ENCODE measurements at regions not wholly inside any gene's neighbourhood (a gene's known extent, or its start where the extent isn't known, plus 50 kb on each side); places are given as distances from the start of the nearest gene placed in this dataset.
A peak's percentile ranks its signal among the peaks of the same experiment; 100 is the strongest.

GRCh38 chr20:58084966-58085365, 143.5 kb downstream of the ANKRD60 start:
- TF ChIP-seq CTCF (conservative IDR thresholded peaks at IDR 0.05; ENCODE audit: low read depth) = no peak
- ChIA-PET CTCF (no interaction called here), POLR2A (ENCODE audit: low non-redundant PET) (no interaction called here)
- DNase-seq (ENCODE audit: low spot score) = no peak
- H3K27ac ChIP-seq = no peak overlapping the region

- ChIA-PET CTCF (no interaction called here), POLR2A (ENCODE audit: low non-redundant PET) (no interaction called here)
- H3K27ac ChIP-seq = no peak overlapping the region
- no peak for DNase-seq (ENCODE audit: low spot score)
- no peak for TF ChIP-seq CTCF (conservative IDR thresholded peaks at IDR 0.05; ENCODE audit: low read depth)
Measured at GRCh38 chr20:58084566-58084965, 143.9 kb downstream of the ANKRD60 start.

DNA sequence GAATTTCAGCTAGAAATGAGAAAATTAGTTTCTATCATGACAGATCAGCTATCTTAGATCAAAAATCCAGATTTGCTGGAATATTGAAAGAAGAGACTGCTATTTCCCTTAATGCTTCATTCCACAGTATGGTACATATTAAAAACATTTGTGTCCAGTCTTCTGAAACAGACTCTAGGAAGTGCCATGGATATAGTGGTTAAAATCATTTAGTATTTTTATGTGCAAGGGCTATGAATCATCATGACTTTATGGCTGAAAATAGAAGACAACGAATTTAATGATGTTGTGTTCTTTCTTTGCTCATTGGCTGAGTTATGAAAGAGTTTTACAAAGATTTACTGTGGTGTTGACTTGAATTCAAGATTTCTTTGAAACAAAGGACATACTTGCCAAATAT, 146.6 kb downstream of the ANKRD60 start:
- peak; percentile 75 for DNase-seq (ENCODE audit: low spot score)
- ChIA-PET CTCF (interaction anchor here (0.6 to 1.2 kb wide), 3 partner anchors 14 to 448 kb away, joined by 3 read pairs; no protein-coding TSS in a partner anchor), POLR2A (ENCODE audit: low non-redundant PET) (interaction anchor here (0.7 kb wide), 1 partner anchor 11 kb away, joined by 4 read pairs; no protein-coding TSS in a partner anchor)
- H3K27ac ChIP-seq = no peak overlapping the region
- TF ChIP-seq CTCF (conservative IDR thresholded peaks at IDR 0.05; ENCODE audit: low read depth) = no peak

DNA sequence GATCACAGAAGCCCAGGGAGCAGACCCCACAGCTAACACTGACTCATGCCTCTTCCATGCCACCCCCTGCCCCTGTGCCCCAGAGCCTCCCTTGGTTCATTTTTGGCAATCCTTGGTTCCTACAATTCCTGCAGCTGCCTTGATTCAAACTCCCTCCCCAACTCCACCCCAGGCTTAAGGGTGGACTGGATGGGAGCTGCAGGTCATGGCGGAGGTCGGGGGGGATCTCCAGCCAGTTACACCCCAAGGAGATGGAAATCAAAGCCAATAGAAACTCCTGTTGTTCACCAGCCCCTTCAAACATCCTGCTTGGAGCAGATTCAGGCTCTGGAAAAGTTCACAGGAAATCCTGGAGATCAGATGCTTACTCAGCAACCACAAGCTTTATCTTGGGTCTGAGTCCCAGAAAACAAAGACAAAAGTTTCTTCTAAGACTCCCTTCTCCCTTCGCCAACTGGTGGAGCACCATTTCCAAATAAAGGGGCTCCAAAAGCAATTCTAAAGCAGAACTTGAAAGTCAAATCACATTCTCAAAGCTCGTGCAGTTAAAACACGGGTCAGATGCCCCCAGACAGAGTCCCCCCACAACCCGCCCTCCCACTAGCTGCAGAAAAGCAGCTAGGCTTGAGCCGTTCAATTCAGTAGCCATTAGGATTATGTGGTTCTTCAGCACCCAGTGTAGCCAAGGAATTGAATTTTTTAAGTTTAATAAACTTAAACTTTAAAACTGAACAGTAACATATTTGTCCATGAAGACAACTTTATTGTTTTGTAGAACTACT, 149.5 kb downstream of the ANKRD60 start:
- H3K27ac ChIP-seq = no peak overlapping the region; the same call in 1 of the 2 replicates
- DNase-seq (ENCODE audit: low spot score) = no peak
- POLR2A ChIA-PET (ENCODE audit: low non-redundant PET) = no interaction called here
- CTCF ChIA-PET = interaction anchor here (0.6 to 0.7 kb wide), 2 partner anchors 63 to 197 kb away, joined by 3 read pairs; no protein-coding TSS in a partner anchor
- TF ChIP-seq CTCF (conservative IDR thresholded peaks at IDR 0.05; ENCODE audit: low read depth) = no peak

DNA sequence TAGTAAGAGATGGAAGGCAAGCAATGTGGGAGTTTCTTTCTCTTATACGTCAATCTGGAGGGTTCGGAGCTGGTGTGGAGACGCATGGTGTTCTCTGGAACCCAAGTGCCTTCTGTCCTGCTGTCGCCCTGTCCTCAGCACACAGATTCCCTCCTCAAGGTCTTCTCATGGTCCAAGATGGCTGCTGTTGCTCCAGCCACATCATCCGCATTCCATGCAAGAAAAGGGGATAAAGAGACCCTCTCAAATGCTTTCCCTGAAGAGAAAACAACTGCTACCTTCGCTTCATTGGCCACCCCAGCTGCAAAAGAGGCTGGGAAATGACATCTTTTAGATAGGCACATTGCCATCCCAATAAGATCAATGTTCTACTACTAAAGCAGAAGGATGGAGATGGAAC, 151.2 kb downstream of the ANKRD60 start:
- CTCF ChIA-PET = interaction anchor here (0.7 kb wide), 1 partner anchor 11 kb away, joined by 4 read pairs; no protein-coding TSS in a partner anchor
- no peak for DNase-seq (ENCODE audit: low spot score)
- POLR2A ChIA-PET (ENCODE audit: low non-redundant PET) = no interaction called here
- no peak for TF ChIP-seq CTCF (conservative IDR thresholded peaks at IDR 0.05; ENCODE audit: low read depth)
- H3K27ac ChIP-seq = no peak overlapping the region

DNA sequence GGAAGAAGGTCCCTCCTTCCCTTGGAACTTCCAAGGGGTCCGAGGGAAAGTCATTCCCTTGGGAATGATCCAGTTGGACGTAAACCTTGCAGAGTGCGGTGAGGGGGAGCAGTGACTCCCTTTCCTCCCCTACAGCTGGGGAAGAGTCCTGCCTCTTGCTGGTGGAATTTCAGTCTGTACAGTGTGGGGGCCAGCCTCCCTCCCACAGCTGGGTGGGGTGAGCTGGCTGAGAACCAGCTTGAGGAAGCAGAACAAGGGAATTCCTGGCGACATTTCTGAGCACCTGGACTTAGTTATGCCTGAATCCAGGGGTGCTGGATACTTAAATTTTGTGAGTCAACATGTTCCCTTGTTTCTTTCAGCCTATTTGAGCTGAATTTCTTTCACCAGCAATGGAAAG, 152.0 kb downstream of the ANKRD60 start:
- no peak overlapping the region for H3K27ac ChIP-seq
- ChIA-PET CTCF (interaction anchor here (0.7 to 1.0 kb wide), 2 partner anchors 196 to 423 kb away, joined by 3 read pairs; no protein-coding TSS in a partner anchor), POLR2A (ENCODE audit: low non-redundant PET) (no interaction called here)
- TF ChIP-seq CTCF (conservative IDR thresholded peaks at IDR 0.05; ENCODE audit: low read depth) = no peak
- DNase-seq (ENCODE audit: low spot score) = no peak

All from RWPE1 (cell line).